NCI-H128 (cell line): ENCODE measurements at regions not wholly inside any gene's neighbourhood (a gene's known extent, or its start where the extent isn't known, plus 50 kb on each side); places are given as distances from the start of the nearest gene placed in this dataset.

ENCODE experiments used
- DNase-seq: peaks from one replicate; lab custom pipeline; 2025; ENCODE audit not compliant: unreplicated experiment; lab: John Stamatoyannopoulos, UW

DNA sequence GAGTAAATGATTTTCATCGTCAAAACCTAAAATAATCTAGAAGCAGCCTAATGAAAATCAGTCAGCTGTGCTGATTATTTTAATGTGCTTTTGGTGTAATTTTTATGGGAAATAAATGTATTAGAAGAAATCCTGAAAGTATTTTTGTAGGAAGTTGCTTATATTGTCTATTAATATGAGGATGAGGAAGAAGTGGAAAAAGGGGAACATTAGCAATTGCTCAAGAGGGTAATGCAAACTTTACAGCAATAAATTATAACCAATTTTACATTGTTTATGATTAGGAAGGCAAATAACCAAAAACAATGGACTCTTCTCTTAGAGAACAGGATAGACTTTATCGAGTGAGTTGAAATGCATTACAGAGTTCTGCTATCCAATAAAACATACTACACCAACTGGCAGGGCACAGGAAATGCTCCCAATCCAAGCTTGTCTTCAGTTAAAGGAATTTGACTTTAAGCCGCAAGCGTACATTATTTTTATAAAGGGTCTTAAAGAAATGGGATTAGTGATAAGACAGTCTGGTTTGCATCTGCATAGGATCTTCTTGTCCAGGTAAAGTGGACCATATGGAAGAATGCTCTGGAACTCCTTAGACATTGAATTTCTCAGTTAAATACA is 374.8 kb downstream of the PDGFC start:
- DNase-seq = no peak

DNA sequence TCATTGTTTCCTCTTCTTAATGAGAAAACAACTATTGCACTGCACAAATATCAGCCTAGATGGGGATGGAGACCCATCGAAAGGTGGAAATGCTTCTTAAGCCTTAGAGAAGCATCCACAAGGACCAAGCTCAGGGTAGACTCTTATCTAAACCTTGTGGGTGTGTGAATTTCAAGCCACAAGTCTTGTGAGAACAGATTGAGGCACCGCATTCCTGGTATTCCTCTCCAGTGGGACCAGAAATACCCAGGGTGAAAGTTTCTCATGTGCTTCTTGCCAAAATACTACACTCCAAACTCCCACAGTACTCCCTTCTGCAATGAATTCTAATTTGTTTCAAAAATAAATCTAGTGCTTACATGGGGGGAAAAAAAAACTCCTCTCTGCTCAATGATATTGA is 375.6 kb downstream of the PDGFC start:
- no peak for DNase-seq

DNA sequence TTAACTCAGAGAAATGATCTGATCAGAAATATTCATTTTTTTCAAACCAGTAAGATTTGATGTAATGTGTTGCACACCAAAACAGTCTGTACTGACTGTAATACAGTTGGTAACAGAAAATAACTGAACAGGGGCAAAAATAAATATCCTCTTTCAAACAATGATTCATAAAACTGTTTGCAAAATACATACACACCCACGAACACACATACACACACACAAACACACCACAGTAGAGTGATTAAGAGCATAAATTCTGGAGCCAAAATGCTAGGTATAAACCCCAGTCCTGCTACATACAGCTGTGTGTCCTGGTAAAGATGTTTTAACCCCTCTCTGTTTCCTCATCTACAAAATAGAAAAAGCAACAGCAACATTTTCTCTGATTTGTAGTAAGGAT is 376.6 kb downstream of the PDGFC start:
- no peak for DNase-seq

DNA sequence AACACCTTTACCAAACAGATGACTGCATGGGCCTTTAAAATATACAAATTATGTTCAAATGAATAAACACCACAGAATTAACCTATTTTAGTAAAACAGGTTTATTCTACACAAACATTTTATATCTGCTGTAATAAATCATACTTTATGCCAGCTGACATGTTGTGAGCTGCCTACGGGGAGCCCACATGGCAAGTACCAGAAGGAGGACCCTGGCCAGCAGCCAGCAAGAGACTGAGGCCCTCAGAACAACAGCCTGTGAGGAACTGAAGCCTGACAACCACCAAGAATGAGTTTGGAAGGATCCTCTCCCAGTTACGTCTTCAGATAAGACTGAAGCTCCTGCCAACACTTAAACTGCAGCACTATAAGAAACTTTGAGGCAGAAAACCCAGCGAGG is 377.0 kb downstream of the PDGFC start:
- no peak for DNase-seq

DNA sequence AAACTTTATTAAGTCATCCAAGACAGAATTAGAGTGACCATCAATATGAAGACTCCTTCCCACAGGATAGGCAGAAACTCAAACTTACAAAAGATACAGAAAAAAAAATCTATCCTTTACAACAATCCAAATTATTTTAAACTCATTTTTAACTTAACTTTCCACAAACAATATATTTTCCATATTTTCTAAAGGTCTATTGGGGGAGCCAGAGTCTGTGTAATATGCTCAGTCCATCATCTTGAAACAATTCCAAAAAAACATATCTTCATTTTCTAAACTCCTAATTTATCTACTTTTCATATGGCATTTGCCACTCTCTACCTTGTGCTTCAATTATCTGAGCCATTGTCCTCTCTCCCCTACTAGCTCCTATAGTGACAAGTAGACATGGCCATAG is 378.1 kb downstream of the PDGFC start:
- no peak for DNase-seq

DNA sequence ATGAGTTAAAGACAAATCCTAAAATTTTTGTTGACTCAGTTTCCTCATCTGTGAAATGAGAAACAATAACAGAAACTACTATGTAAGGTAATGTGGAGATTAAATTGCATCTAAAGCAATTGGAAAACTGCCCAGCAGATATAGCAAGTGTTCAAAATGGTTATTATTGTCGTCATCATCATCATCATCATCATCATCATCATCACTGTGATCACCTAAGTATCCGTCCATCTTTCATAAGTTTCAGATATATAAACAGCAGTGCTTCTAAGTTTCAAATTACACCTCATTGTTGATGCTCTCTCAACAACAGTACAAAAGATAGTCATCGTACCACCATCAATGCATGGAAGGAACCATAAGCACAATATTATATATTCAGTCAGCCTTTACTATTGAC is 379.9 kb downstream of the PDGFC start:
- no peak for DNase-seq

DNA sequence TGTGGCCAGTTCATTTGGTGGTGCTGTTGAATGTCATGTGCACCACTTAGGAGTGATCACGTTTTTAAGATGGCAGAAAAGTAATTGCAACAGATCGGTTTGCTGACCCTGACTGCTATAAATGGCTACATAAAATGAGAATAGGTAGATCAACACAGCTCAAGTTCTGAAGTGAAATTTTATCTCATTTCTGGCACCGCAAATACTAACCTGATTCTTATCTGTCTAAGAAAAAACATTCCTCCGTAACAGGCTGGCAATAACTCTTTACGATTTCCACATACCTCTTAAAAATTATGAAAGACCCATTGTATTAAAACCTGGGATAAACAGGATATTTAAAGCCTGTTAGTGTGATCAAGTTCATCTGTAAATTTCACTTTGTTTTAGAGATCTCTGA is 387.5 kb downstream of the PDGFC start:
- DNase-seq = no peak

DNA sequence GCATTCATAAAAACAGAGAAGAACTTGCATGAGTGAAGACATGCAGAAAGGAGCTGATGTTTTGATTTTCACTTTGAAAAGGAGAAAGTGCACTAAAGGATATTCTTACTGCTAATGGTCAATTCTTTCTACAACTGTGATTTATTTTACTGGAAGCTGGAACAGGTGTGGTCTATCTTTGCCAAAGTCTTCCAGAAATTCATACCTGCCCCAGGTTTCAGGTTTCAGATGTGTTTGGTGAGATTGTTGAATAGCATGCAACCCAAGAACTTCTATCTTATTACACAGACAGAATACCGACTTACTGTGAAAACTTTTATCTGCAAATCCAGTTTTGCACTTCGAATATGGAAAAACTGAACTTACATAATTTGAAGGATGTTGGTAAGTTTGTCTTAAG is 388.3 kb downstream of the PDGFC start:
- no peak for DNase-seq

DNA sequence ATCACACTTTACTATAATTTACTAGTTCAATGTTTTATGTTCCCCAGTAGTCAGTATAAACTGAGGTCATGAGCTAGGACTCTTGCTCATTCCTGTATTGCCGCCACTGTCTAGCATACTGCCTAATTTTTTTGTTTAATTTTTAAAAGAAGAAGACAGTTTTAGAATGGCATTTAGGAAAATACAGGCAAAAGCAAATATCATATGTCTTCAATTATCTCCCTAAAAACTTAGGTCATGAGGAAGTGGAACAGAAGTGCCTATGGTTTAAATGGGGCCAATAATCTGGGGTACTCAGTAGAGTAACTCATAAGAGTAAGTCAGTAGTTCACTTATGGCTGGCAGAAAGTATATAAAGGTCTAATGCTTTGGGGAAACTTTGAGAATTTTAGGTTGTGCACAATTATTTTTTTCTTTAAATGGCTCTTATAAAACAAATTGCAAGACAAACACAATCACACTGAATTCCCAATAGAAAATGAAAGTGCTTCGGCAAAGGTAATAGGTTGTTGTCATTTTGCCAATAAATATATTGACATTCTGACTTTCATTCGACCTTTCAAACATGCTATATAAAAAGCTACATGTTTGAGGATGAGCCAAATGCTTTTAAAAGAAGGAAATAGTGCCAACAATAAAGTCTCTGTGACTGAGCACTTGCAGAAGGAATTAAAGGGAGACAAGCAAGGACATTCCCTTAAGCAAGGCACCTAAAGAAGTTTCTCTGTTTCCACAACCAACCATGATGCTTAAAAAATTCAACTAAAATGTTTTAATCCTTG is 390.1 kb downstream of the PDGFC start:
- DNase-seq = no peak

DNA sequence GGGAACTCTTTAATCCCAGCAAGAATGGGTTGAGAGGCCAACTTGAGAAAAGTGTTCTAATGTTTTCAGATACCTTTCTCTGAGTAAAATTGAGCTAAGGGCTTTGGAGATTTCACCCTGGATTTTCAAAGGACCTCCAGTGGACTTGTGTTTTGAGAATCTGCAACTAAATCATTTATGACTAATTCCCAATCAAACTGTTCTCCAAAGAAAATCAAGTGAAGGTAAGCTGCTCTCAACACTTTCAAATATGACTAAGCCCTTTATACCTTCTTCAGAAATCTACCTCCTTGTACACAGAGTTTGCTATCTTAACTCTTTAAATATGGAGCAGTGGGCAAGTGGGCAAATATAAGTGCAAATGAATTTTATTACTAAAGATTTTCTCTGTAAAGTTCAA is 392.9 kb downstream of the PDGFC start:
- no peak for DNase-seq

DNA sequence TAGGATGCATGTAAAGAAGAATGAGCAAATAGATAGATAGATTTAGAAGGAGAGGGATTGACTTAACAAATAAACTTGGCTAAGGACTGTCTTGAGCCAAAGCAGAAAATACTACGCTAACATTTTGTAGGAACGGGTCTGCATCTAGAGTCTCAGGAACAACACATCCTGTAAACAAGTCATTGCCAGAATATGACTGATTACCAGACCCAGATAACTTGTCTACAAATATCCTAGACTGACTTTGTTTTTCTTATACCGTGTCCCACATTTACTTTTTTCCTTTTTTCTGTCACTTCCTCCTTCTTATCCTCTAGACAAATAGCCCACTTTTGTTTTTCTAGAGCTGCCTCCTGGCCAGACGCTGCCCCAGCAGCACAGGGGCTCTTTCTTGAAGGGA is 393.6 kb downstream of the PDGFC start:
- DNase-seq = no peak

DNA sequence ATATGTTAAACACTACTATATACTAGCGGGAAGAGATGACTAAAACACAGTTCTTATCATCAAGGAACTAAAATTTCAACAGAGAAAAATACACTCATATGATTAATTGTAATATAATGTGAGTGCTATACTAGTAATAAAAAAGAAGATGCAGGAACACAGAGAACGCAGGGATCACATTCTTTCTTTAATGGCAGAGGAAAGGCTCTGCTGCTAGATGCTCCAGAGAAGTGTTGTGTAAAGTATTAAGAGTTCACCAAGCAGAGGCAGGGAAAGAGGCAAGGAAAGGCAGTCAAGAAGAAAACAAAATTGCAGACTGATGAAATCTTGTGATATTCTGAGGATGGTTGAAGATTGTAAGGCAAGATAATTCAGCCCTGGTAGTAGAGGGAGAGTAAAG is 394.7 kb downstream of the PDGFC start:
- DNase-seq = no peak

DNA sequence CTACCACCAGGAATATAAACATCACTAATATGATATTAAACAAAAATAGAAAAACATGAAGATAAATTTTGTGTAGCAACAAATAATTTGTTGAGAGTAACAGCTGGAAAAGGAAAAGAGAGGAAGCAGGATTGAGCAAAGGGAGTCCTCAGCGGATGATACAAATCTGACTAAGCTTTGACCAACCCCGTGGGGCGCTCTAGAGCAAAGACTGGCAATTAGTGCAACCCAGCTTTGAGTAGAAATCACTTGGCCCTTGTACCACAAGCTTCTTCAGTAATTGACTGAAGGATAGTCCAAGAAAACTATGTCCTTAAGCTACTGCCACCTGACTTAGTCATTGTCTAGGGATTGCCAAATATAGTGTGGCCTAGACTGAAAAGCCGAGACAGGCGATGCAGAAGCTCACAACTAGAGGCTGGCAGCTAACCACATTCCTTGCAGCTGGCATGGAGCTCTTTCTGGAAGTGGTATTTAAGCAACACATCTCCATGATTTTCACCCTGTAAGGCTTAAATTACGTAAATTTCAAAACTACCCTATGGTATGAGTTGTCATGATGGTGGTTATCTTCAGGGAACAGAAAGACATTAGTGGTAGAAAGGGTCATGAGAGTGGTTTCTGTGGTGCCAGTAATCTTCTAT is 396.0 kb downstream of the PDGFC start:
- no peak for DNase-seq

DNA sequence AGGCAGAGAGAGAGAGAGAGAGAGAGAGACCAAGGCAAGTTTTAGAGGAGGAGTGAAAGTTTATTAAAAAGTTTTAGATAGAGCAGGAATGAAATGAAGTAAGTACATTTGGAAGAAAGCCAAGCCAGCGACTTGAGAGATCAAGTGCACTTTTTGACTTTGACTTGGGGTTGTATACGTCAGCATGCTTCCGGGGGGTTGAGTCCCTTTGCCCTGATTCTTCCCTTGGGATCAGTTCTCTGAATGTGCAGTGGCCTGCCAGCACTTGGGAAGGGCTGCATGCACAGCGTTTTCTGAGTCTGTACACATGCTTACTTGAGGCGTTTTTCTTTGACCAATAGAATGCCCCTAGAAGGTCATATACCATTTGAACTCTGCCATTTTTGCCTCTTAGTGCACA is 400.5 kb downstream of the PDGFC start:
- no peak for DNase-seq

DNA sequence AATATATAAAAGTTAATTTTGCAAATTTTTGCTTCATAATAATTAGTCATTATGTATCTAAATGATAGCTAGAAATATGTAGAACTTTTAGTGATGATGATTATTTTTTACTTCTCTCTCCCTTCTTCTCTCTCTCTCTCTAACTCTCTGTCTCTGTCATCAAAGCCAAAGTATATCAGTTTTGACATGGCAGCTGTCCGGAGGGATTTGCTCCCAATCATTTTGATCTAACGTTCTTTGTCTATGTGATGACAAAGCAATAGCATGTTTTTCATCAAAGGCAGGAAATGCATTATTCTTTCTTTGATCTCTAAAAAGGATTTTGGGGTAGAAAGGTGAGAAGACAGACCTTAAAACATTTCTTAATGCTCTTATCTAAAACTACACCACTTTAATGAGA is 402.1 kb downstream of the PDGFC start:
- no peak for DNase-seq

DNA sequence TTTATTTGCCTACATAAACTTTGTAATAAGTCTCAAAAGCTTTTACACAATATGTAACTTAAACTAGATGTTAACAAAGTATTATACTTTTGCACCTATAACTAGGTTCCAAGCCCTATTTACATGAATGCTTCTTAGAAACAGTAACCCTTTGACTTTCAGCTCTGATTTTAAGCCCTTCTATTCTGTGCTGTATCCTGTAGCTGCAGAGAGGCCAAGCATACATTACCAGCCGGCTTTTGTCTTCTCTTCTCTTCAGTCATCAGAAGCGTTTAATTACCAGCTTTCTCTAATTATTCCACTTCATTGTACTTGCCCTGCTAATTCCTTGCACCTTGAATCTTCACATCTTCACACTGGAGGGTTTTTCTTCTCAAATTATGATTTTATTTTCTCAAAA is 403.1 kb downstream of the PDGFC start:
- DNase-seq = no peak

DNA sequence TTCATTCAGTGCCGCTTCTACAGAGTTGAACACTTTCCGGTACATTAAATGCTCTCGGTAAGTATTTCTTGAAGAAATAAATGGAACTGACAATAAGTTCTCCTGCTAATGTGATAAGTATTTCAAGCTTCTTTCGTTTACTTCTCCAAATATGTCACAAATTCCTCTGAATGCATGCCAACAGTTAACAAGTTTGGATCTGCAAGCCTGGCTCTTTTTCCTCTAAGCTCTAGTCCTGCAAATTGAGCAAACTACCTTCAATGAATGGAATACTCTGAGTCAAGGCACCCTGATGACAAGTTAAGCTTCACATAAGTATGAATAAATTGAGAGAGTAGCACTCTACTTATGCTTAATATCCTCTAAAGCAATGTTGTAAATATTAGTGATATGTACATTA is 403.6 kb downstream of the PDGFC start:
- DNase-seq = no peak

DNA sequence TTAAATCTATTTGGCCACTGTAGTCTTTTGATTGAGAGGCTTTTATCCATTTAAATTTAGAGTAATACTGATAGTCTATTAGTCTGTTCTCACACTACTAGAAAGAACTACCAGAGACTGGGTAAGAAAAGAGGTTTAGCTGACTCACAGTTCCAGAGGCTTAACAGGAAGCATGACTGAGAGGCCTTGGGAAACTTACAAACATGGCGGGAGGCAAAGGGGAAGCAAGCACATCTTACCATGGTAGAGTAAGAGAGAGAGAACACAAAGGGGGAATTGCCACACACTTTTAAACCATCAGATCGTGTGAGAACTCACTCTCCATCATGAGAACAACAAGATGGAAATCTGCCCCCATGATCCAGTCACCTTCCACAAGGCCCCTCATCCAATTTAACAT is 410.9 kb downstream of the PDGFC start:
- DNase-seq = no peak

DNA sequence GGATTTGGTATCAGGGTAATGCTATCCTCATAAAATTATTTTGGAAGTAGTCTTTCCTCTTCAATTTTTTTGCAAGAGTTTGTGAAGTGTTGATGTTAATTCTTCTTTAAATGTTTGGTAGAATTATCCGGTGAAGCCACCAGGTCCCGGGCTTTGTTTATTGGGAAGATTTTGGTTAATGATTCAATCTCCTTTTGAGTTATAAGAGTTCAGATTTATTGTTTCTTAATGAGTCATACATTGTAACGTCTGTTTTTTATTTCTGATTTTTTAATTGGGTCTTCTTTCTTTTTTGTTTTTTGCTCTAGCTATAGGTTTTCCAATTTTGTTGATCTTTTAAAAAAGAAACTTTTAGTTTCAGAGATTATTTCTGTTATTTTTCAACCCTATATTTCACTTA is 412.3 kb downstream of the PDGFC start:
- no peak for DNase-seq

DNA sequence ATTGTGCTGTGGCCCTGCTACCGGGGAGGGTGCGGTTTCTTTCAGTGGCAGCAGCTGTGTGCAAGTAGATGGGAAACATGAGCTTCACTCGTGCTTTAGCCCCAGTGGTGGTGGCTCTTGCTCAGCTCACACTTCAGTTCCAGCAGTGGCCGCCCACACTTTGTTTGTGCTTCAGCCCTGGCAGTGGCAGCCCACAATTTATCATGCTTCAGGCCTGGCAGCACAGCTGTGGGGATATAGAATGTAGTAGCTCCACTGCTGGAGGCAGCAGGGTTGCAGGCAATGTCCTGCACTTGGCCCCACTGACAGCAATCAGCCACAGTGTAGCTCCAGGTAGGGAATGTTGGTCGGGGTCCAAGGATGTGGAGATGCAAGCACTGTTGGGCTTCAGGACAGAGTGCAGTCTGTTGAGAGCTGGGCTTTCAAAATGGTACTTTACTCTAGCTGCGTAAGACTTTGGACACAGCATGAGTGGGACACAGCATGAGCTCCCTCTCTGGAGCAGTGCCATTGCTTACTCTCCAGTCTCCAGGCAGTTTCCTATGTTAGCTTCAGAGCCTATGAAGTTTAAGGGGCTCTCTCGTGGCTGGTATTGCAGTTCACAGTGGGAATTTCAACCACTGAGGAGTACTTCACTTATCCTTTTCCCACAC is 413.1 kb downstream of the PDGFC start:
- peak; percentile 24 for DNase-seq

DNA sequence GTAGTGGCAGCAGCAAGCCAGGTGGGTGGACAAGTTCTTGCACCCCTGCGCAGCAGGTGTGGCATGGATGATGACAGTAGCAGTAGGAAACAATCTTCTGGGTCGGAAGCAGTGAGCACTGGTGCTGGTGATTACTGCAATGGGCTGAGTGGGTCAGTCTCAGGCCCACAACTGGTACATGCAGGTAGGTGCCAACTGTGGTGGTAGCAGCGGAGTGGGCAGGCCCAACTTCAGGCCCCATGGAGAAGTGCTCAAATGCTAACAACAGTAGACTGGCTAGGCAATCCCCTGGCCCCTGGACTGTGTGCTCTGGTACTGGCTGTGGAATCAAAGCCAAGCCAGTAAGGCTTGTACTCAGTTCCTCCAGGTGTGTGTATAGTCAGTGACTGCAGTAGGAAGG is 413.7 kb downstream of the PDGFC start:
- no peak for DNase-seq

DNA sequence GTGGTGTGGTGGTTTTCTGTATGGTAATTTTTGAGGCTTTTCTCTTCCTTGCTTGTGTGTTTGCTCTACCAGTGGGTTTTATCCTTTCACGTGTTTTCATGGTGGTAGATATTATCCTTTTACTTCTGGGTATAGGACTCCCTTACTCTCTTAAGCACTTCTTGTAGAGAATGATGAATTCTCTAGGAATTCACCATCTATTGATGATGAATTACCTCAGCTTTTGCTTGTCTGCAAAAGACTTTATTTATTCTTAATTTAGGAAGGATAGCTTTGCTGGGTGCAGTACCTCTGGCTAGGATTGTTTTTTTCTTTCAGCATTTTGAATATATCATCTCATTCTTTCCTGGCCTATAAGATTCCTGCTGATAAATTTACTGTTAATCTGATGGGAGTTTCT is 415.3 kb downstream of the PDGFC start:
- DNase-seq = no peak
